Testis (tissue), 2 donors: ENCODE measurements at regions not wholly inside any gene's neighbourhood (a gene's known extent, or its start where the extent isn't known, plus 50 kb on each side); places are given as distances from the start of the nearest gene placed in this dataset.

Source experiments
- DNase-seq: peaks from one replicate; pipeline ENCODE4 v3.0.0-alpha.2; 2019
- H3K27ac ChIP-seq, 2 donors: fragments of 200-600 bp; sonication (generic); one replicate each; pipeline ENCODE4 v1.5.1; 2019
- H3K27me3 ChIP-seq: fragments of 200-600 bp; sonication (generic); one replicate; pipeline ENCODE4 v1.5.1; 2019
- H3K36me3 ChIP-seq: fragments of 200-600 bp; sonication (generic); one replicate; pipeline ENCODE4 v1.5.1; 2017; ENCODE audit warnings: low read depth; ENCODE audit errors: missing control alignments
- H3K4me1 ChIP-seq: fragments of 200-600 bp; sonication (generic); one replicate; pipeline ENCODE4 v1.5.1; 2019
- H3K4me3 ChIP-seq, 2 donors: fragments of 200-600 bp; sonication (generic); one replicate each; pipeline ENCODE4 v1.5.1; 2017 to 2019
- H3K9me3 ChIP-seq: fragments of 200-600 bp; sonication (generic); one replicate; pipeline ENCODE4 v1.5.1; 2017
- CTCF ChIP-seq, 3 experiments: fragments of 450-650 bp in 2 of 3; fragments of 200-600 bp in 1 of 3; sonication (generic) in 1 of 3; IDR thresholded peaks; one replicate each; pipeline ENCODE4 v1.5.1; 2016 to 2019; ENCODE audit warnings: antibody characterized with exemption in 3 of 3, mild to moderate bottlenecking in 2 of 3, moderate library complexity in 1 of 3
- POLR2A ChIP-seq: fragments of 450-650 bp; IDR thresholded peaks from one replicate; pipeline ENCODE4 v1.6.1; 2017; ENCODE audit warnings: antibody characterized with exemption, mild to moderate bottlenecking, moderate library complexity
- WGBS, 2 donors: methylation state at CpG; one replicate each; pipeline ENCODE4 v1.1.5; 2018; 5-methylcytosine and 5-hydroxymethylcytosine counted together
- intact Hi-C: fragments of 100-400 bp; cut with DNase I; formaldehyde crosslinking; loops from one replicate; pipeline ENCODE4 v1.15.1; 2023; ENCODE audit warnings: low total_unique reads

GRCh38 chrX:39975101-39975925, 122.4 kb downstream of the BCOR start:
- Histone ChIP-seq H3K9me3 (no peaks in the 10 kb centered on the region), H3K27me3 (no peaks in the 10 kb centered on the region), H3K36me3 (no peaks in the 10 kb centered on the region), H3K27ac (no peak overlapping the region), H3K4me3 (no peak overlapping the region), H3K4me1 (no peaks in the 10 kb centered on the region)
- DNase-seq, result no peak
- no peak for TF ChIP-seq CTCF (IDR thresholded peaks at IDR 0.05)
- no peak for TF ChIP-seq POLR2A
- 85 to 96% methylated on average over 4 to 7 of the region's 7 CpGs for WGBS, 2 donors
- intact Hi-C loops, result no loop called here

GRCh38 chrX:39981946-39982345, 115.8 kb downstream of the BCOR start:
- DNase-seq, result no peak
- TF ChIP-seq POLR2A (no peak), CTCF (IDR thresholded peaks at IDR 0.05) (no peak)
- H3K36me3 ChIP-seq, result no peaks in the 10 kb centered on the region
- no peaks in the 10 kb centered on the region for H3K9me3 ChIP-seq
- H3K4me1 ChIP-seq, result no peaks in the 10 kb centered on the region
- intact Hi-C loops, result no loop called here
- H3K27me3 ChIP-seq, result no peaks in the 10 kb centered on the region
- WGBS, 2 donors, result 93% methylated on average over 2 of the region's 3 CpGs; no CpG with 5 or more reads in 1 of the 2 donors
- no peak overlapping the region for H3K4me3 ChIP-seq
- no peak overlapping the region for H3K27ac ChIP-seq

- WGBS, 2 donors, result 100% methylated on average over 1 to 3 of the region's 3 CpGs
- H3K4me3 ChIP-seq, result no peak overlapping the region
- no peaks in the 10 kb centered on the region for H3K4me1 ChIP-seq
- intact Hi-C loops, result no loop called here
- no peaks in the 10 kb centered on the region for H3K9me3 ChIP-seq
- TF ChIP-seq CTCF (IDR thresholded peaks at IDR 0.05), result no peak
- no peak for TF ChIP-seq POLR2A
- no peaks in the 10 kb centered on the region for H3K36me3 ChIP-seq
- DNase-seq, result no peak
- H3K27me3 ChIP-seq, result no peaks in the 10 kb centered on the region
- no peak overlapping the region for H3K27ac ChIP-seq
Measured at GRCh38 chrX:39982948-39983347, 114.8 kb downstream of the BCOR start.

- H3K9me3 ChIP-seq, result no peaks in the 10 kb centered on the region
- 55 to 63% methylated on average over 5 of the region's 5 CpGs for WGBS, 2 donors
- no peak for TF ChIP-seq POLR2A
- TF ChIP-seq CTCF (IDR thresholded peaks at IDR 0.05), result no peak
- no peak for DNase-seq
- H3K36me3 ChIP-seq, result no peaks in the 10 kb centered on the region
- no peak overlapping the region for H3K4me3 ChIP-seq
- no peaks in the 10 kb centered on the region for H3K4me1 ChIP-seq
- H3K27ac ChIP-seq, result no peak overlapping the region
- H3K27me3 ChIP-seq, result no peaks in the 10 kb centered on the region
- intact Hi-C loops, result no loop called here
Measured at GRCh38 chrX:39983715-39984114, 114.0 kb downstream of the BCOR start.
